NCI-H460 (cell line): ENCODE measurements at regions not wholly inside any gene's neighbourhood (a gene's known extent, or its start where the extent isn't known, plus 50 kb on each side); places are given as distances from the start of the nearest gene placed in this dataset.
"Not testable (repeated sequence)": the region's sequence is repeated elsewhere in the genome, so short reads cannot be mapped to it uniquely, and the experiment has no call there.

Experiments used
- DNase-seq: peaks from one replicate; pipeline ENCODE4 v3.0.0-alpha.2; 2016; ENCODE audit warnings: low read depth; ENCODE audit errors: extremely low read depth

DNA sequence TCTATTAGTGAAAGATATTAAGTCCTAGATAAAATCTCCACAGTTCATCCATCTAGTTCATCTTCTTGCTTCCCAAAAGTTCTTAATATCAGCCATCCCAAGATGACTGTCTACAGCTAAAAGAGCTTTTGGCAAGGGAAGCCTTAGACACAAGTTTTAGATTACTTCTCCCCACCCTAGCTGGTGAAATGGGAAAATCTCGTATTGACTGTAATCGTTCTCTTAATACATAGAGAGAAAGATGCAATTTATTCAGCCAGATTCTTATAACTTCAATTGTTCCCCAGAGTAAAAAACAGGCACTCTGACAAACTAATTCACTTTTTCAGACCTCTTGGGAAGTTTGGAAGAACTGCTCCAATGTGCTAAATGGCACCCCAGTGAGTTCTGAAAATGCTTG, 1439.6 kb upstream of the C9orf72 start:
- DNase-seq, result no peak

DNA sequence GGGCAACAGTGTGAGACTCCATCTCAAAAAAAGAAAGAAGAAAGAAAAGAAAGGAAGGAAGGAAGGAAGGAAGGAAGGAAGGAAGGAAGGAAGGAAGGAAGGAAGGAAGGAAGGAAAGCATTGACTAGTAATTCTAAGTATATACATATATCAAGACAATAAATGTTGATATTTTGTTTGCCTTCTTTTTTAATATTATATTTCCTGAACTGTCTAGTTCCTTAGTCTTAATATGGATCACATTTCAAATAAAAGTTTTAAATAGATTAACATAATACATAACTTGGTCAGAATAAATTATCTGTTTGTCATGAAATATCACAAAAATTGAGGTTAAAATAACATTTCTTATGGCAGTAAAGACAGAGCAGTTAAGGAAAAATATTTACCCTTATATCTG, 1448.4 kb upstream of the C9orf72 start:
- no peak for DNase-seq

DNA sequence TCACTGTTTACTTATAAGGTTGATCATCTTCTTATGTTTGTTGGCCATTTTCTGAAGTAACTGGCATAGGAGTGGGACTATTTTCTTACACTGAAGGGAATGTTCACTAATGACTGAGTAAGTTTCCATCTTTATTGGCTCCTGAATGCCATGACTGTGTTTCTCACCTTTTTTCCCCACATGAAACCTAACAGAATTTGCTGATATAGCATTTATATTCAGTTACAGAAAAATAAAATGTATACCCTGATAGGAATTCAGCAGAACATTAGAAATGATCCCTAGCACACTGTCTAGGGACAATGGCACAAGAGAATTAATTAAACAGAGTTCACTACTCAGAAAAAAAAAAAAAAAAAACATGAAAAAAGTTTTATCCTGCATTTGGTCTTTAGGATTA, 1465.1 kb upstream of the C9orf72 start:
- DNase-seq, result no peak

DNA sequence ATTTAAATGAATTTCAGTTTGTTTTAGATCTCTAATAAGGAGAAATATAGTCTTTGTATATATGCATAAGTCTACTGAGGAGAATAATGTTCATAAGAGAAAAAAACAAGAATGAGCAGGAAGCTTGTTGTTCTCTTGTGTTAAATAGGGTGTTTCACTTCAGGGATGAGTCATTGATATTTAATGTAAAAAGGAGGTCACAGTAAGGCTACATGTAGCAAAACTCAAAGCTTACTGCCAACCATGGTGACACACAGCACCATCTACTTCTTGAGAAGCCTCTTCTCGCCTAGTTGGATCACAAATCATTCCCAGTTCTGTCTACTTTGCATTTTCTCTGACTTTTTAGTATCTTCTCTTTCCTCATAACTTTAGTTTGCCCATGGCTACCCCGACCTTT, 1466.0 kb upstream of the C9orf72 start:
- no peak for DNase-seq

GRCh38 chr9:29043072-29043471, 1469.8 kb upstream of the C9orf72 start:
- no peak for DNase-seq

- peak; percentile 6 for DNase-seq
These were observed 1471.7 kb upstream of the C9orf72 start for GRCh38 chr9:29044959-29045358.

GRCh38 chr9:29060041-29060440, 1486.8 kb upstream of the C9orf72 start:
- DNase-seq, result no peak

GRCh38 chr9:29062446-29062845, 1489.2 kb upstream of the C9orf72 start:
- no peak for DNase-seq

GRCh38 chr9:29063031-29063430, 1489.8 kb upstream of the C9orf72 start:
- no peak for DNase-seq

GRCh38 chr9:29066141-29066640, 1492.9 kb upstream of the C9orf72 start:
- no peak for DNase-seq

- DNase-seq, result no peak
These were observed 1495.2 kb upstream of the C9orf72 start for GRCh38 chr9:29068461-29068860.

- DNase-seq, result no peak
These were observed 1496.1 kb upstream of the C9orf72 start for GRCh38 chr9:29069376-29069775.

DNA sequence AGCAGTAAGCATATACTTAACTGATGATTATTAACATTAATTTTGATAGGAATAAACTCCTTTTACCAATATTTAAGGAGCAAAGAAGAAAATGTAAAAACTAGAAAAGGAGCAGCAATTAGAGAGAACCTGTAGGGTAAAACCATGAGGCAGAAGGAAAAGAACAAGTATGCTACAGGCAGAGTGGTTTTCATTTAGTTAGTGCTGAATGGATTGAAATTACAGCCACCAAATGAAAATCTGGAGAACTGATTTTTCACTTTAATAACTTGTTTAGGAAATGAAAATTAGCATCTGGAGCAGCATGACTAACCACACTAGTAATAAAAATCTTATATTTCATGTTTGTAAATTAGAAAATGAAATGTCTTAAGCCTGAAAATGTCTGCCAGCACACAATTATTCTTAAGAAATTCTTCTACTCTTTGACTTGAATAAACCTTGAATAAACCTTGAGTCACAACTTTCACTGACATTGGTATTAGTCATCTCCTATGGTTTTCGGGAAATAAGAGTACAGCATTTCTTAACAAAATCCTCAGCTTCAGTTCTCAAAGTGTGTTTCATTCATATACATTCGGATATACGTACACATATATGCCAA, 1504.9 kb upstream of the C9orf72 start:
- DNase-seq, result no peak

DNA sequence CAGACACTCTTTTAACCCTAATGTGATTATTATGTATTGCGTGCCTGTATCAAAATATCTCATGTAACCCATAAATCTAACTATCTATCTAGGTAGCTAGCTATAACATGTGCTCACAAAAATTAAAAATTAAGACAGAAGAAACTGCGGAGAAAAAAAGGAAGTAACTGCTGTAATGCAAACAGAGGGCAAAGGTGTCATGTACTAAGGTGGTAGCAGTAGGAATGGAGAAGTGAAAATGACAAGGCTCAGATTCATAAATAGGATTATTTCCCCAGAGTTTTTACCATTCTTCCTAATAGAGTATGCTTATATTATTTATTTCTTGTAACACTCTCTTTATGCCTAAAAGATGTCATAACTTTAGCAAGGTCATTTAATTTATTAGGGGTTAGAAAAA, 1527.5 kb upstream of the C9orf72 start:
- no peak for DNase-seq

GRCh38 chr9:29104166-29104565, 1530.9 kb upstream of the C9orf72 start:
- DNase-seq, result not testable (repeated sequence)

DNA sequence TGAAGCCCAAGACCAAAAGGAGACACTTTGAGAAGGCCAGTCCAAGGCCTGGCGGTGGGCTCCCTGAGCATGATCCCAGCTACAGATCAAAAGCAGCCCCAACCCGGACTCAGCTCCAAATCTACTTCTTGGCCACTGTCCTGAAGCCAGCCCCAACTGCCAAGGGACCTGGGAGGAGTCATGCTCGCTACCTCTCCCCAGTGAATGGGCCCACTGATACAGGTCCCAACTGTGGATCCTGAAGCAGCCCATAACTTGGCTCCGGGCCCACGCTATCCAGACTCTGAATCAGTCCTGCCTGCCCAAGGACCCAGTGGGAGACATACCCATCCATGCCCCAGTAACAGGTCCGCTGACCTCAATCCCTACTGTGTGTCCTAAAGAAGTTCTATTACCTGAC, 1545.3 kb upstream of the C9orf72 start:
- DNase-seq, result no peak

DNA sequence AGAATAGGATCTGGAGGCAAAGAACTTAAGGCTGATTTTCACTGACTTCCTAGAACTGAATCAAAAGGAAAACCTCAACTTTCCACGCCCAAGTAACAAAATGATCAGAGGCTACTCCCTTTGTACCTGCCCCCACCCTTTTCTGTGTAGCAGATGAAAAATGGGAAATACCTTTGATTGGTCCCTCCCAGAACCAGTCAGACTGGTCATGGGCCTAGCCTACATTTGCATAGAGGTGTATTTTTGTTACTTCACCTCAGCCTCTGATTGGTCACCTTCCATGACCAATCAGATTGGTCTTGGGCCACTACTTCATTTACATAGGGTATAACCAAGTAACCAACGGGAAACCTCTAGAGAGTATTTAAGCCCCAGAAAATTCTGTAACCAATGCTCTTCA, 1553.5 kb upstream of the C9orf72 start:
- DNase-seq, result no peak

GRCh38 chr9:29129763-29130162, 1556.5 kb upstream of the C9orf72 start:
- DNase-seq, result no peak

- DNase-seq, result no peak
These were observed 1571.2 kb upstream of the C9orf72 start for GRCh38 chr9:29144476-29144875.

DNA sequence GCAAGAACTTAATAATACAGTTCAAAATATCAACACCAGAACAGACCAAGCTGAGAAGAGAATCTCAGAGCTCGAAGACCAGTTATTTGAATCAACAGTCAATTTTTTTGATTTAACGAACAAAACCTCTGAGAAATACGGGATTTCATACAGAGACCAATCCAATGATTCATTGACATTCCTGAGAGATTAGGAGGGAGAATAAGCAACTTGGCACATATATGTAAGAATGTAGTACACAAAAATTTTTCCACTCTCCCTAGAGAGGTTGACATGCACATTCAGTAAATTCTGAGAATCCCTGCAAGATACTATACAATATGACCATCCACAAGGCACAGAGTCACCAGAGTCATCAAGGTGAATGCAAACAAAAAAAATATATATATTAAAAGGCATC, 1577.3 kb upstream of the C9orf72 start:
- DNase-seq, result no peak

DNA sequence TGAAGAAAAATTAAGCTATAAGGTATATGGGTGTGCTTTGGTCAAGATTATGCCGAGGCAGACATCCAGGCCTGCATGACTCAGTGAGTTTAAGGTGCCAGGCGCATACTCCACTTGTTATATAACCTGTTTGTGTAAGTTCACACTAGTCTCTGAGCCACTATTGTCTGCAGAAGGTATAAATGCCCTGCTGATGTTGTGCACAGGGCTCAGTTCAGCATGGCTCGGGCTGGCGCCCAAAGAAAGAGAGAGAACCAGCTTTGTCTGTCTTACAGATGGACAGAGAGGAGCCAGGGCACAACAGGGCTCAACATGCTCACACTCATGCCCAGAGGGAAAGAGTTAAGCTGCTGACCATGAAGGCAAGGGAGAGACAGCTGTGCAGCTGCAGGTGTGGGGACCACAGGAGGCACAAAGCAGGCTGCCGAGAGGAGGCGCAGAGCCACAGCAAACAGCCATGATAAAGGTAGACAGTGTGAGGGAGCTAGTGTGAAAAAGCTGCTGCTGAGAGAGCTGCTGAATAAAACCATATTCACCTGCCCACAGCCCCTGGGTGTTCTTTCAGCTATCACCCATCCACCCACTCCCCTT, 1587.6 kb upstream of the C9orf72 start:
- no peak for DNase-seq

DNA sequence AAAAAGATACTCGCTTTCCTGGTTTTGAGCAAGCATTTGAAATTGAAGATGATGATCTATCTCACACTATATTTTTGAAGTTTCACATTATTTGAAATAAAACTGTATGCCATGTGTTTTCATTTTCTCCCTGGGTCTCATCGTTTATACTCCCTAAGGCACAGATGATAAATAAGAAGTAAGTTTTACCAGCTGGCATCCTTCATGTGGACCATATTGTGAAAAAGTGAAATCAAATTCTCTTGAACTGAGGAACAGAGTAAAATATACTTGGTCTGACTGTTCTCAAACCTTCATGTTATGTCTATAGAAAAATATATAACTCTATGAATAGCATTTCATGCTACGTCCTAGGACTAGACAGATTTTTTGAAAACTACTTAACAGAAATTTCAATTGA, 1600.9 kb upstream of the C9orf72 start:
- no peak for DNase-seq

GRCh38 chr9:29176231-29176630, 1603.0 kb upstream of the C9orf72 start:
- DNase-seq, result no peak
